ENCODE measurements at regions not wholly inside any gene's neighbourhood (a gene's known extent, or its start where the extent isn't known, plus 50 kb on each side); places are given as distances from the start of the nearest gene placed in this dataset.

DNA sequence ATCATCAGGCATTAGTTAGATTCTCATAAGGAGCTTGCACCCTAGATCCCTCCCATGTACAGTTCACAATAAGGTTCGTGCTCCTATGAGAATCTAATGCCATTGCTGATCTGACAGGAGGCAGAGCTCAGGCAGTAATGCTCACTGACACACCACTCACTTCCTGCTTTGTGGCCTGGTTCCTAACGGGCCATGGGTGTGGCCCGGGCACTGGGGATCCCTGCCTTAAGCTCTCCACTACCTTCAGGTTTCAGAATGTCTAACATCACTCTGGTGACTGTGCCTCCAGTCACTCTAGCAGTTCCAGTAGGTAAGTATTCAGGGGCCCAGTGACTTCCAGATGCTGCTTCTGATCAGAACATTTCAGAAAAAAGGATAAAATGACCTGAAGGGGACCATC, 152.4 kb downstream of the LRRC70 start:
- H3K9me3 Mint-ChIP-seq = peaks cover 0 to 11% of the 10 kb centered on the region in 2 experiments; a peak in 3 of 5 replicates

More for the DNA sequence above, 152.4 kb downstream of the LRRC70 start:
- Histone ChIP-seq H2BK120ac (ENCODE audit: low read depth, low read length, poor library complexity, severe bottlenecking) (no peak overlapping the region), H3K9me3 (ENCODE audit: control insufficient read depth, low read depth, low read length) (no peaks in the 10 kb centered on the region), H4K8ac (replicated peaks; ENCODE audit: insufficient read length, low read depth, low read length) (no peak overlapping the region), H3K79me1 (ENCODE audit: insufficient read depth, low read depth, low read length, poor library complexity, severe bottlenecking) (no peaks in the 10 kb centered on the region), H2BK12ac (ENCODE audit: insufficient read length, low read depth, low read length) (no peak overlapping the region), H3K27me3 (ENCODE audit: insufficient read depth, low read length) (no peaks in the 10 kb centered on the region), H3K4me2 (ENCODE audit: insufficient read depth, insufficient read length, low read length) (no peak overlapping the region), H2AK5ac (ENCODE audit: insufficient read length, low read length) (no peak overlapping the region), H3K27ac (ENCODE audit: insufficient read length, low read depth, low read length) (no peak overlapping the region), H3K4me1 (ENCODE audit: insufficient read depth, low read length) (no peaks in the 10 kb centered on the region), H3K9ac (ENCODE audit: extremely low read depth, insufficient read length, low read length) (no peak overlapping the region), H3K23me2 (ENCODE audit: insufficient read length, low read depth, low read length, poor library complexity, severe bottlenecking) (no peaks in the 10 kb centered on the region), H2BK5ac (ENCODE audit: insufficient read length, low read length) (no peak overlapping the region), H3K18ac (ENCODE audit: insufficient read length, low read depth, low read length) (no peak overlapping the region), H4K5ac (ENCODE audit: insufficient read length, low read depth, low read length) (no peak overlapping the region), H3K4ac (ENCODE audit: low read depth, low read length) (no peak overlapping the region), H4K91ac (ENCODE audit: insufficient read length, low read depth, low read length) (no peak overlapping the region), H2BK15ac (ENCODE audit: low read depth, low read length) (no peak overlapping the region), H3K79me2 (ENCODE audit: insufficient read depth, low read length) (no peaks in the 10 kb centered on the region), H2BK20ac (ENCODE audit: low read depth, low read length, poor library complexity, severe bottlenecking) (no peak overlapping the region), H3K14ac (ENCODE audit: insufficient read depth, low read length) (no peak overlapping the region), H3T11ph (ENCODE audit: low read length) (no peak overlapping the region), H3K56ac (ENCODE audit: insufficient read length, low read depth, low read length) (no peak overlapping the region), H3K23ac (ENCODE audit: insufficient read length, low read depth, low read length) (no peak overlapping the region), H2AFZ (ENCODE audit: low read length) (no peak overlapping the region), H4K20me1 (ENCODE audit: control insufficient read depth, insufficient read depth, insufficient read length) (no peaks in the 10 kb centered on the region)
- H3K4me3 Mint-ChIP-seq = no peak overlapping the region
- no peaks in the 10 kb centered on the region for H3K4me1 Mint-ChIP-seq
- no CpG with 5 or more reads among the region's 3 CpGs for WGBS (ENCODE audit: extremely low coverage, insufficient read length, low lambda C conversion rate)
- no peak for DNase-seq
- no peaks in the 10 kb centered on the region; a peak in 1 of 7 replicates for H3K36me3 Mint-ChIP-seq (ENCODE audit: insufficient read depth in 1 of 3, low read depth in 3 of 3)
- H3K27me3 Mint-ChIP-seq (ENCODE audit: low read depth) = no peaks in the 10 kb centered on the region
- TF ChIP-seq, protein P1, sequence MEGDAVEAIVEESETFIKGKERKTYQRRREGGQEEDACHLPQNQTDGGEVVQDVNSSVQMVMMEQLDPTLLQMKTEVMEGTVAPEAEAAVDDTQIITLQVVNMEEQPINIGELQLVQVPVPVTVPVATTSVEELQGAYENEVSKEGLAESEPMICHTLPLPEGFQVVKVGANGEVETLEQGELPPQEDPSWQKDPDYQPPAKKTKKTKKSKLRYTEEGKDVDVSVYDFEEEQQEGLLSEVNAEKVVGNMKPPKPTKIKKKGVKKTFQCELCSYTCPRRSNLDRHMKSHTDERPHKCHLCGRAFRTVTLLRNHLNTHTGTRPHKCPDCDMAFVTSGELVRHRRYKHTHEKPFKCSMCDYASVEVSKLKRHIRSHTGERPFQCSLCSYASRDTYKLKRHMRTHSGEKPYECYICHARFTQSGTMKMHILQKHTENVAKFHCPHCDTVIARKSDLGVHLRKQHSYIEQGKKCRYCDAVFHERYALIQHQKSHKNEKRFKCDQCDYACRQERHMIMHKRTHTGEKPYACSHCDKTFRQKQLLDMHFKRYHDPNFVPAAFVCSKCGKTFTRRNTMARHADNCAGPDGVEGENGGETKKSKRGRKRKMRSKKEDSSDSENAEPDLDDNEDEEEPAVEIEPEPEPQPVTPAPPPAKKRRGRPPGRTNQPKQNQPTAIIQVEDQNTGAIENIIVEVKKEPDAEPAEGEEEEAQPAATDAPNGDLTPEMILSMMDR (conservative IDR thresholded peaks at IDR 0.05) = no peak
- no peak overlapping the region for H3K27ac Mint-ChIP-seq

Measured in H9 (cell line).